GM18909 (cell line): ENCODE measurements at regions not wholly inside any gene's neighbourhood (a gene's known extent, or its start where the extent isn't known, plus 50 kb on each side); places are given as distances from the start of the nearest gene placed in this dataset.
"Not testable (repeated sequence)": the region's sequence is repeated elsewhere in the genome, so short reads cannot be mapped to it uniquely, and the experiment has no call there.

ENCODE experiments used
- ATAC-seq: cut with Tn5 transposase; IDR thresholded peaks from one replicate; pipeline ENCODE4 v1.9.1; 2021; ENCODE audit warnings: mild to moderate bottlenecking; ENCODE audit not compliant: unreplicated experiment, poor library complexity

- no peak for ATAC-seq
These were observed 254.9 kb upstream of the CWC22 start for GRCh38 chr2:180261976-180262375.

- ATAC-seq = no peak
These were observed 251.5 kb upstream of the CWC22 start for GRCh38 chr2:180258579-180258978.

- ATAC-seq = no peak
These were observed 251.0 kb upstream of the CWC22 start for GRCh38 chr2:180258041-180258537.

- ATAC-seq = no peak
These were observed 250.2 kb upstream of the CWC22 start for GRCh38 chr2:180257247-180257646.

- no peak for ATAC-seq
These were observed 248.9 kb upstream of the CWC22 start for GRCh38 chr2:180255981-180256380.

- ATAC-seq = no peak
These were observed 247.8 kb upstream of the CWC22 start for GRCh38 chr2:180254872-180255271.

- no peak for ATAC-seq
These were observed 240.6 kb upstream of the CWC22 start for GRCh38 chr2:180247658-180248057.

- ATAC-seq = no peak
These were observed 239.2 kb upstream of the CWC22 start for GRCh38 chr2:180246268-180246667.

- ATAC-seq = no peak
These were observed 233.7 kb upstream of the CWC22 start for GRCh38 chr2:180240774-180241173.

GRCh38 chr2:180238729-180239128 is 231.6 kb upstream of the CWC22 start:
- no peak for ATAC-seq

GRCh38 chr2:180236061-180236460 is 229.0 kb upstream of the CWC22 start:
- ATAC-seq = not testable (repeated sequence)

- ATAC-seq = not testable (repeated sequence)
These were observed 228.4 kb upstream of the CWC22 start for GRCh38 chr2:180235506-180235905.

GRCh38 chr2:180234991-180235390 is 227.9 kb upstream of the CWC22 start:
- not testable (repeated sequence) for ATAC-seq

GRCh38 chr2:180231015-180231414 is 223.9 kb upstream of the CWC22 start:
- ATAC-seq = no peak

- no peak for ATAC-seq
These were observed 220.4 kb upstream of the CWC22 start for GRCh38 chr2:180227461-180227860.

- ATAC-seq = no peak
These were observed 218.0 kb upstream of the CWC22 start for GRCh38 chr2:180225118-180225517.

- no peak for ATAC-seq
These were observed 215.5 kb upstream of the CWC22 start for GRCh38 chr2:180222644-180223043.

- no peak for ATAC-seq
These were observed 212.4 kb upstream of the CWC22 start for GRCh38 chr2:180219491-180219890.

- no peak for ATAC-seq
These were observed 201.7 kb upstream of the CWC22 start for GRCh38 chr2:180208841-180209240.

GRCh38 chr2:180205621-180206235 is 198.6 kb upstream of the CWC22 start:
- ATAC-seq = no peak

GRCh38 chr2:180203972-180204371 is 196.9 kb upstream of the CWC22 start:
- no peak for ATAC-seq

GRCh38 chr2:180202467-180202951 is 195.4 kb upstream of the CWC22 start:
- no peak for ATAC-seq
